IgD-negative memory B cell (primary cell): ENCODE measurements at regions not wholly inside any gene's neighbourhood (a gene's known extent, or its start where the extent isn't known, plus 50 kb on each side); places are given as distances from the start of the nearest gene placed in this dataset.

ENCODE experiments used
- H3K27ac Mint-ChIP-seq, 3 donors: one replicate each; pipeline ENCODE4 v1.8.0; 2020 to 2022; ENCODE audit warnings: mild to moderate bottlenecking in 3 of 3, mixed read lengths in 3 of 3, moderate library complexity in 1 of 3
- H3K27me3 Mint-ChIP-seq: one replicate; pipeline ENCODE4 v1.8.0; 2021; ENCODE audit warnings: mixed read lengths
- H3K36me3 Mint-ChIP-seq: one replicate; pipeline ENCODE4 v1.8.0; 2020; ENCODE audit warnings: mild to moderate bottlenecking, mixed read lengths
- H3K4me1 Mint-ChIP-seq, 3 donors: one replicate each; pipeline ENCODE4 v1.8.0; 2020 to 2022; ENCODE audit warnings: mixed read lengths in 3 of 3, mild to moderate bottlenecking in 1 of 3
- H3K4me3 Mint-ChIP-seq, 4 donors: one replicate each; pipeline ENCODE4 v1.8.0; 2020 to 2022; ENCODE audit warnings: mild to moderate bottlenecking in 4 of 4, mixed read lengths in 4 of 4, moderate library complexity in 3 of 4
- H3K9me3 Mint-ChIP-seq, 3 donors: one replicate each; pipeline ENCODE4 v1.8.0; 2020 to 2021; ENCODE audit warnings: mixed read lengths in 3 of 3, mild to moderate bottlenecking in 1 of 3

DNA sequence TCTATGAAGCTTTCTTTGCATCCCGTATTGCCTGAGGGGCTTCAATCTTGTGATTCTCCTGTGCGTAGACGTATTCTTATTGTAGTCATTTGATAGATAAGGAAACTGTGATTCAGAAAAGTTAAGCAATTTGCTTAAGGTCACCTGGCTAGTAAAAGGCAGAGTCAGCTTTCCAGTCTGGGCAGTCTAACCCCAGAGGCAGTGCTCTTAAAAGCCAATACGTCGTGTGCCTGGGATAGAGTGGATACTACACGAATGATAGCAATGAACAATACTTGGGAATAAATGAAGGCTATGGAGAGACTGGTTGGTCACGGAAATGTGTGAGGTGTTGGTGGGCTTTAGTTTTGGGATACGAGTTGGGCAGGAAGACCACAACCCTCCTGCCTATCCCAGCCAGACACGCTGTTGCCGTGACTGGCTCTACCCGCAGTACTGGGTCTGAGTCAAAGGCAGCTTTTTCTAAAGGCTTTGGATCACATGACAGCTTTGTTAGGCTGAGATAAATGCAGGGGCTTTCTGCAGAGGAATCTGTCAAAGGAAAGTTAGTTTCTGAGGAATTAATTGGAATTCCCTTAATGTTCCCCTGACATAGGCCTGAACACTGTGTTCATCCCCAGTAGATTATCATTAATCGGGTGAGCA is 302.6 kb downstream of the KIF4B start:
- Mint-ChIP-seq H3K27ac (no peak overlapping the region), H3K36me3 (no peaks in the 10 kb centered on the region), H3K4me1 (no peaks in the 10 kb centered on the region), H3K4me3 (no peak overlapping the region), H3K9me3 (no peaks in the 10 kb centered on the region), H3K27me3 (peaks cover 2% of the 10 kb centered on the region)

DNA sequence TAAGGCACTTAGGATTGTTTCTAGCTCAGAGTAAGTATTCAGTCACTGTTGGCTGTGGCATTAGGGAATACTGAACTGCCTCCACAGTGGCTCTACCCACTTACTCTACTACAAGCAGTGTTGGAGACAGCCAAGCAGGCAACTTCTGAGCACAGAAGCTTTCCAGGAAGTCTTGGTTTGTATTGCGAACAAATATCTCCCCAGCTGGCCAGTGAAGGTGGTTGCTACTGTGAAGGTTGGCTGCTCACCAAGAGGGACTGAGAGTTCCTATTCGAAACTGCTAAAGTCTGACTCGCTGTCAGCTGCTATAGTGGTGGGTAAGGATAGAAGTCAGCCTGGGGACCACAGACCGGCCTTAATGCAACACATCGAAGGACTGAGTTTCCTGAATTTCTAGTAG is 319.1 kb downstream of the KIF4B start:
- H3K27me3 Mint-ChIP-seq = peaks cover 2% of the 10 kb centered on the region
- no peak overlapping the region for H3K4me3 Mint-ChIP-seq
- H3K9me3 Mint-ChIP-seq = peaks cover 0 to 2% (median 0%) of the 10 kb centered on the region in 3 donors
- no peak overlapping the region for H3K27ac Mint-ChIP-seq
- H3K4me1 Mint-ChIP-seq = no peaks in the 10 kb centered on the region
- H3K36me3 Mint-ChIP-seq = no peaks in the 10 kb centered on the region

DNA sequence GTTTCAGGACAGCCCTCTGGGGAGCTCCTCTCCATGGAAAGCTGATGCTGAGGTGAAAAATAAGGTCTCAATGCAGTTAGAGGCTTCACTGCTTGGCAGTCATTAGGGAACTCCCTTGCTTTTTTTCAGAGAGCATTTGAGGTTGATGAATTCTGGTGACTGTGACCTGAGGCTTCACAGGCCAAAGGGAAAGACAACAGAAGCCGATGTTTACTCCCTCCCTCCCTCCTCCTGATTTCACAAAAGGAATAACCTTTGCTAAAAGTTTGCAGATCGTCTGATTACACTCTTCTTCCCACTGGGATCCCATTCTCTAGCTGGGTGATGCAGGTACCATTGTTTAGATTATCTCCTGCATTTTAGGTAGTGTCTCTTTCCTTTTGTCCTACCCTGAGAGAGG is 329.4 kb downstream of the KIF4B start:
- H3K4me3 Mint-ChIP-seq = no peak overlapping the region
- H3K9me3 Mint-ChIP-seq = peaks cover 0 to 1% (median 0%) of the 10 kb centered on the region in 3 donors
- peaks cover 2% of the 10 kb centered on the region for H3K36me3 Mint-ChIP-seq
- no peak overlapping the region for H3K27ac Mint-ChIP-seq
- H3K4me1 Mint-ChIP-seq = no peaks in the 10 kb centered on the region
- peaks cover 3% of the 10 kb centered on the region for H3K27me3 Mint-ChIP-seq

DNA sequence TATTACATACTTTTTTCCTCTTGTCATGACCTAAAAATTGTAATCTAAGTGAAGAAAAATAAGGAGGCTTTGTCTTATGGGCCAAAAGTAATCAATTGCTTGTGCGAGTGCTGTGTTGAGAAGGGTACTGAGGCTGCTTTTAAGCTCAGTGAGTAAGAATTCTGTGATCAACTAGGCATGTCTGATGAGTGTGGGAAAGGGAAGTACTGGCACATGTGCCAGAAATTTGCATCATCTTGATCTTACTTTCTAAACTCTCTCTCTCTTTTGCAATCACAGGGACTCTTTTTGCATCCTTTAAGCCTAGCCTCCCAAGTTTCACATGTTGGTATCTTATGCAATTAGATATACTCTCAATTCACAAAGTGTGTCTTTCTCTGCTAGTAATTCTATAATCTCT is 329.9 kb downstream of the KIF4B start:
- no peak overlapping the region for H3K27ac Mint-ChIP-seq
- no peak overlapping the region for H3K4me3 Mint-ChIP-seq
- H3K4me1 Mint-ChIP-seq = no peaks in the 10 kb centered on the region
- peaks cover 2% of the 10 kb centered on the region for H3K36me3 Mint-ChIP-seq
- peaks cover 3% of the 10 kb centered on the region for H3K27me3 Mint-ChIP-seq
- peaks cover 0 to 1% (median 0%) of the 10 kb centered on the region in 3 donors for H3K9me3 Mint-ChIP-seq

GRCh38 chr5:155353231-155353630 is 339.7 kb downstream of the KIF4B start:
- peaks cover 5 to 33% (median 9%) of the 10 kb centered on the region in 3 donors for H3K9me3 Mint-ChIP-seq
- no peaks in the 10 kb centered on the region for H3K4me1 Mint-ChIP-seq
- H3K27ac Mint-ChIP-seq = peak overlapping the region in 1 of 3 donors; percentile 61
- H3K4me3 Mint-ChIP-seq = no peak overlapping the region
- H3K27me3 Mint-ChIP-seq = no peaks in the 10 kb centered on the region
- H3K36me3 Mint-ChIP-seq = no peaks in the 10 kb centered on the region

DNA sequence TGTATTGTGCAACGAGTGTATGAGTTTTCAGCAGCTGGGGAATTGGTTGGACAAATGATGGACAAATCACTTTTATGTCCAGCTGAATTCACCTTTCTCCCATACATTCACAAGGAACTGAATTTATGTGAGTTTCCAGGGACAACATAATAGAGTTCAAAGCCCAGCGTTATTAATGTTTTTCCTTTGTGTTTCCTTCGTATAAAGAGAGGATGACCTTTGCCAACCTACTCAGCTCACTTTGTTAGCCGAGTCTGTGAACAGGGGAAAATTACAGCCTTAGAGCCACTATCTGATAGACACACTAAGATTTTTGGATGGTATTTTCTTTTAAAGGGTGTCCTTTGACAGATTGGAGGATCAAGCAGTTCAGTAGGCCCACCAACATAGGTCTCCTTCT is 352.5 kb downstream of the KIF4B start:
- peaks cover 1% of the 10 kb centered on the region for H3K36me3 Mint-ChIP-seq
- H3K4me3 Mint-ChIP-seq = no peak overlapping the region
- peaks cover 0 to 3% (median 2%) of the 10 kb centered on the region in 3 donors for H3K9me3 Mint-ChIP-seq
- no peak overlapping the region for H3K27ac Mint-ChIP-seq
- no peaks in the 10 kb centered on the region for H3K4me1 Mint-ChIP-seq
- no peaks in the 10 kb centered on the region for H3K27me3 Mint-ChIP-seq

- Mint-ChIP-seq H3K27ac (no peak overlapping the region), H3K4me3 (no peak overlapping the region), H3K9me3 (peaks cover 0 to 6% (median 2%) of the 10 kb centered on the region in 3 donors), H3K36me3 (peaks cover 1% of the 10 kb centered on the region), H3K4me1 (no peaks in the 10 kb centered on the region), H3K27me3 (peaks cover 2% of the 10 kb centered on the region)
Observed at GRCh38 chr5:155367841-155368240, 354.3 kb downstream of the KIF4B start.

DNA sequence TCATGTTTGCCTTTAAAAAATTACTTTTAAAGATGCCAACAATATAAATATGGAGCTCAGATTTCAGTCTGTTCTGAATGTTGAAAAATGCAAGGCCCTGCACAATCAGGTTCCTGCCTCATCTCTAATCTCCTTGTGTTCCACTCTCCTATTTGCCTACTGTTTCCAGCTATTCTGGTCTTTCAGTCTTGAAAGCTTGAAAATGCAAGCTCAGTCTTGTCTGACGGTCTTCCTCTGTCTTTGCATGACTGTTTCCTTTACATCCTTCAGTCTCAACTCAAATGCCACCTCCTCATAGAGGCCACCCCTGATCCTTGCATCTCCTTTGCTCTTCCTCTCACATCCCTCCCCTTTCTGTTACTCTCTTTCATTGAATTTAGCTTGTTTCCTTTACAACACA is 354.9 kb downstream of the KIF4B start:
- H3K4me1 Mint-ChIP-seq = no peaks in the 10 kb centered on the region
- no peak overlapping the region for H3K27ac Mint-ChIP-seq
- H3K36me3 Mint-ChIP-seq = peaks cover 1% of the 10 kb centered on the region

GRCh38 chr5:155380480-155380879 is 366.9 kb downstream of the KIF4B start:
- H3K4me3 Mint-ChIP-seq = no peak overlapping the region
- H3K27me3 Mint-ChIP-seq = peaks cover 4% of the 10 kb centered on the region
- H3K27ac Mint-ChIP-seq = no peak overlapping the region
- H3K4me1 Mint-ChIP-seq = no peaks in the 10 kb centered on the region
- H3K36me3 Mint-ChIP-seq = no peaks in the 10 kb centered on the region
- peaks cover 0 to 7% (median 2%) of the 10 kb centered on the region in 3 donors for H3K9me3 Mint-ChIP-seq

More for the DNA sequence above, 354.9 kb downstream of the KIF4B start:
- H3K9me3 Mint-ChIP-seq = peaks cover 0 to 6% (median 2%) of the 10 kb centered on the region in 3 donors
- H3K4me3 Mint-ChIP-seq = no peak overlapping the region
- peaks cover 2% of the 10 kb centered on the region for H3K27me3 Mint-ChIP-seq

- H3K4me3 Mint-ChIP-seq = no peak overlapping the region
- H3K36me3 Mint-ChIP-seq = no peaks in the 10 kb centered on the region
- H3K4me1 Mint-ChIP-seq = no peaks in the 10 kb centered on the region
- H3K9me3 Mint-ChIP-seq = peaks cover 0 to 5% (median 2%) of the 10 kb centered on the region in 3 donors
- peaks cover 4% of the 10 kb centered on the region for H3K27me3 Mint-ChIP-seq
- H3K27ac Mint-ChIP-seq = no peak overlapping the region
Observed at GRCh38 chr5:155381654-155382053, 368.1 kb downstream of the KIF4B start.

GRCh38 chr5:155389498-155389897 is 375.9 kb downstream of the KIF4B start:
- H3K4me1 Mint-ChIP-seq = no peaks in the 10 kb centered on the region
- H3K4me3 Mint-ChIP-seq = no peak overlapping the region
- no peaks in the 10 kb centered on the region for H3K36me3 Mint-ChIP-seq
- H3K9me3 Mint-ChIP-seq = peaks cover 0 to 2% (median 0%) of the 10 kb centered on the region in 3 donors
- H3K27me3 Mint-ChIP-seq = peaks cover 1% of the 10 kb centered on the region
- no peak overlapping the region for H3K27ac Mint-ChIP-seq

DNA sequence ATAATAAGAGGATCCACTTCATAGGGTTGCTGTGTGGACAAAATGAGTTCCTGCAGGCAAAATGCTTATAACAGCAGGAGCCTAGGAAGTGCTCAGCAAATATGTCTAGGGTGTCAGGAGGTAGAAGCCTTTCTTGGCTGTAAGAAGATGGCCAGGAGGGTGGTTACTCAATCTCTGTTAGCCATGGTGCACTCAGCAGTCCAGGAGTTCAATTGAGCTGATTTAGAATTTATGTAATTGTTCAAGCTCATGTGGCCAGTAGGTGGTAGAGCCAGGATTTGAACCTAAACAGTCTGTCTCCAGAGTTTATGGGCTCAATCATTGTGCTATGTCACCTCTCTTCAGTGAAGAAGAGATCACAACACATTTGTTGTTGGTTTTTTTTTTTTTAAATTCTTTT is 381.2 kb downstream of the KIF4B start:
- H3K9me3 Mint-ChIP-seq = no peaks in the 10 kb centered on the region
- H3K27me3 Mint-ChIP-seq = peaks cover 3% of the 10 kb centered on the region
- H3K4me1 Mint-ChIP-seq = no peaks in the 10 kb centered on the region
- H3K27ac Mint-ChIP-seq = no peak overlapping the region
- no peak overlapping the region for H3K4me3 Mint-ChIP-seq
- H3K36me3 Mint-ChIP-seq = no peaks in the 10 kb centered on the region

- Mint-ChIP-seq H3K27ac (no peak overlapping the region), H3K27me3 (no peaks in the 10 kb centered on the region), H3K36me3 (no peaks in the 10 kb centered on the region), H3K9me3 (peaks cover 4 to 11% (median 7%) of the 10 kb centered on the region in 3 donors), H3K4me3 (no peak overlapping the region), H3K4me1 (peaks cover 0 to 13% (median 7%) of the 10 kb centered on the region in 3 donors)
Observed at GRCh38 chr5:155402927-155403640, 389.5 kb downstream of the KIF4B start.

- Mint-ChIP-seq H3K4me1 (peaks cover 0 to 13% (median 7%) of the 10 kb centered on the region in 3 donors), H3K27ac (no peak overlapping the region), H3K27me3 (no peaks in the 10 kb centered on the region), H3K9me3 (peaks cover 4 to 11% (median 7%) of the 10 kb centered on the region in 3 donors), H3K36me3 (no peaks in the 10 kb centered on the region), H3K4me3 (no peak overlapping the region)
Observed at GRCh38 chr5:155406815-155407214, 393.3 kb downstream of the KIF4B start.

DNA sequence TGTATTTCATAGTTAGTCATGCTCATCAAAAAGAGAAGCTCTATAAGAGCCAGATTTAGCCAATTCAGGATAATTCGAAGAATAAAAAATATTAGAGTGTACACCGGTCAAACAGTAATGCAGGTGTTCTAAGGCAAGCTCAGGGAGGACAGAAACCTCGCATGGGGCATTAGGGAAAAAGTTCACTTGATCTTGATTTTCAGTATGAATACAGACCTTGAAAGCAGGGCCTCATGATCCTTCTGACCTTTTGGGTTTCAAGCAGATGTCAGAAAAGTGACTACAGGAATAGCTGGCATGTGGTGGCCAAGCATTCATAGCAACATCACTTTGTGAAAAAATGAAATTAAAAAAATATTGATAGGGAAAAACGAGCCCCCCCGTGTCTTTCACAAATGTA is 394.9 kb downstream of the KIF4B start:
- no peaks in the 10 kb centered on the region for H3K36me3 Mint-ChIP-seq

GRCh38 chr5:155416765-155417164 is 403.2 kb downstream of the KIF4B start:
- H3K36me3 Mint-ChIP-seq = no peaks in the 10 kb centered on the region

More for the DNA sequence above, 394.9 kb downstream of the KIF4B start:
- Mint-ChIP-seq H3K9me3 (peaks cover 0 to 10% (median 5%) of the 10 kb centered on the region in 3 donors), H3K4me1 (peaks cover 0 to 13% (median 7%) of the 10 kb centered on the region in 3 donors), H3K4me3 (no peak overlapping the region), H3K27me3 (peaks cover 4% of the 10 kb centered on the region), H3K27ac (no peak overlapping the region)

More at GRCh38 chr5:155416765-155417164, 403.2 kb downstream of the KIF4B start:
- Mint-ChIP-seq H3K4me1 (no peaks in the 10 kb centered on the region), H3K27ac (no peak overlapping the region), H3K27me3 (peaks cover 10% of the 10 kb centered on the region), H3K4me3 (no peak overlapping the region), H3K9me3 (peaks cover 0 to 3% (median 0%) of the 10 kb centered on the region in 3 donors)
